Gastrocnemius medialis (tissue), 4 donors: ENCODE measurements at regions not wholly inside any gene's neighbourhood (a gene's known extent, or its start where the extent isn't known, plus 50 kb on each side); places are given as distances from the start of the nearest gene placed in this dataset.

Experiments used
- CTCF ChIP-seq, 5 experiments: fragments of 450-650 bp in 3 of 5; fragments of 200-600 bp in 2 of 5; sonication (generic) in 2 of 5; IDR thresholded peaks in 4 of 5; conservative IDR thresholded peaks in 1 of 5; 1 replicate in 4 of 5; 2 replicates in 1 of 5; pipeline ENCODE4 v1.5.1; 2016 to 2019; ENCODE audit warnings: antibody characterized with exemption in 5 of 5, mild to moderate bottlenecking in 3 of 5, moderate library complexity in 3 of 5
- POLR2A ChIP-seq, 2 donors: fragments of 450-650 bp; IDR thresholded peaks; one replicate each; pipeline ENCODE4 v1.6.1; 2017; ENCODE audit warnings: antibody characterized with exemption in 2 of 2, mild to moderate bottlenecking in 2 of 2, moderate library complexity in 2 of 2

DNA sequence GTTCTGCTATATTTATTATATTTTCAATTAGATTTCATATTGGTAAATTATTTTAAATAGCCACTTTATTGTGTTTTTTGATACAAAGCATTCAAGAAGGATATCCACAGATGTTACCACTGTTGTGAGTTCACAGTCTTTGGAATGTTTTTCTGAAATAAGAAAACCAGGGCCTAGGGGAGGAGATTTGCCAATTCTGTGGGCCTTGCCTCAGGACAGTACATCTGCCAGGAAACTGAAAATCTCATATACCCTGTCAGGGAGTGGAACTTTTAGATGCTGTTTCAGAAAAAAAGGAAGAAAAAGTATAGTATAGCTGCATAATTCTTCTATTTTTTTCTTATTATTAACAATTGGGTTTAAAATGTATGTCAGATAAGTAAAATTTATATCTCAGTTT, 995.9 kb upstream of the ADGRB3 start:
- no peak for TF ChIP-seq CTCF (IDR thresholded peaks at IDR 0.05 in 4 of 5, conservative IDR thresholded peaks at IDR 0.05 in 1 of 5)
- no peak for TF ChIP-seq POLR2A (IDR thresholded peaks at IDR 0.05)
